Fibroblast of skin of back (primary cell): ENCODE measurements at regions not wholly inside any gene's neighbourhood (a gene's known extent, or its start where the extent isn't known, plus 50 kb on each side); places are given as distances from the start of the nearest gene placed in this dataset.

Source experiments
- DNase-seq: peaks from one replicate; pipeline ENCODE4 v3.0.0-alpha.2; 2013

DNA sequence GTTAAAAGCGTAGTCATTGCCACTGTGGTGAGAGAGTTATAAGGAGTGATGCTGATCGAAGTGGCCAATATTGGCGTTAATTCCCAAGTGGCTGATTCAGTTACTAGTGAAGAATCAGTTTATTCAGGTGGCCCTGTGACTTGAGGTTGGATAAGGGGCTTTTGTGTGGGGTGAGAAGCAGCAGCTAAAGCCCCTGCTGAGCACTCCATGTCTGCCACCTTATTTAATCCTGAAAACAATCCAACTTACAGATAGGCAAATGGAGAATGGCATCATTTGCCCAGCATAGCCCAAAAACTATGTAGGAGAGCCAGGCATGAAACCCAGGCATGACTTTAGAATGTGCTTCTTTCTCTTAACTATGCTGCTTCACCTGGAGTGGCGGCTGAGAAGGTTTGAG lies 222.8 kb upstream of the KLF6 start:
- DNase-seq, result no peak

GRCh38 chr10:4006858-4007257 lies 221.8 kb upstream of the KLF6 start:
- DNase-seq, result no peak

DNA sequence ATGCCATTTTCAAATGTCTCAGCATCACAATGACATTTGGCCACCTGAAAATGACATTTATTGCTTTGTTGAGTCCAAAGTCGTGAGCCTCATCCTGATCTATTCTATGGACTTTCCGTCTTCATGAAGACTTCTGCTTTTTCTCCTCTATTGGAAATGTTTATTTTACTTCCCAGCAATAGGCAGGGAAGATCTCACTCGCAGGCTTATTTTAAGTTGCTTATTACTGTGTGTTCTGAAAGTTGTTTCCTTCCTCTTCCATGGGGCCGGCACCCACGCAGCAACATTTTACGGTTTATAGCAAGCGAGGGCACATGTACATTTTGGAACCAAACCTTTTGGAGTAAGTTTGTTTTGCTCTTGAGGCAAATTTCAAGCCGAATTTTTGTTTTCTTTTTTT lies 221.0 kb upstream of the KLF6 start:
- no peak for DNase-seq

DNA sequence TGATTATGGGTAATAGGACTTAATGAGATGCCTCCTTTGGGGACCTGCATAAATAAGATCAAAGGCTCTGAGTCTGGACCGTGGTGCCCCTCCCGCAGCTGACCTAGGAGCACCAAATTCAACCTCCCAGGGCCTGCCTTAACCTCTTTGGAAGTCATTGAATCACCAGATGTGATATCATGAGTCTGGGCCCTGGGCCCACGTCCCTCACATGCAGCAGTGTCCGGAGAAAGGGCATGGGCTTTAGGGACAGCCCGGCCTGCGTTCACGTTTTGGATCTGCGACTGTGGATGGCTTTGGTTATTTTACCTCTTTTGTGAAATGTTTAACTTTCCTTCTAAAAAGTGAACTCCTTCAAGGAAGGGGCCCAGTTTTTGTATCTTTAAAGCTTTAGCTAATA lies 220.0 kb upstream of the KLF6 start:
- DNase-seq, result no peak

DNA sequence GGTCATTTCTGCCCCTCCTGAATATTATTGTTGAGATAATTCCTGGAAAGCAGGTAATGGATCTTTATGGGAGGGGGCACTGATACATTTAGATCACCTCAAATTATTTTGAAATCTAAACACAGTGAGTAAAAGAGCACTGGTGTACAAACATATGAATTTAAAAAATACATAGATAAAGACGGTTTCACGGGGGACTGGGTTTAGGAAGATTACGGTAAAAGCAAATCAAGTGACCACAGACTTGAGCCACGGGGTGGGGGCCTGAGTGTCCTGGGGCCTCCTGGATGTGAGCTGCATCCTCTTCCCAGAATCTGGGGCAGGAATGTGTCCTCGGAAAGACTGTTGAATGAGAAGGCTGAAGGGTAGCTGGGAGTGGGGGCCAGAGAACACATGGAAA lies 219.1 kb upstream of the KLF6 start:
- DNase-seq, result no peak

GRCh38 chr10:4003348-4003973 lies 218.5 kb upstream of the KLF6 start:
- no peak for DNase-seq

DNA sequence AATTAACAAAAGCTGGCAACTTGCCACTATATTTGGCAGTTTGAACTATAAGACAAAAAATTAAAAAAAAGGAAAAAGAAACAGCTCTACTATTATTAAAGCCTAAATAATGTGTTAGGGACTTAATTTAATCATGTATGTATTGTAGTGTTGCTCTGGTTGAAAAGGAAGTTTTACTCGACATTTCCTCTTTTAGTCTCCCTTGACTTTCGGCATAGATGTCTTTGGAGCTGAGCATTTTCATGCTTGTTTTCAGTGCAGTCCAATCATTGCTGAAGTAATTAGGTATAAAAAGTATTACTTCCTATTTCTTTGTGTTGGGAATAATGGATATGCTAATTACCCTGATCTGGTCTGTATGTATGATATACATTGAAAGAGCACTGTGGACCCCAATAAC lies 216.8 kb upstream of the KLF6 start:
- no peak for DNase-seq

GRCh38 chr10:3999642-4000041 lies 214.6 kb upstream of the KLF6 start:
- DNase-seq, result no peak

DNA sequence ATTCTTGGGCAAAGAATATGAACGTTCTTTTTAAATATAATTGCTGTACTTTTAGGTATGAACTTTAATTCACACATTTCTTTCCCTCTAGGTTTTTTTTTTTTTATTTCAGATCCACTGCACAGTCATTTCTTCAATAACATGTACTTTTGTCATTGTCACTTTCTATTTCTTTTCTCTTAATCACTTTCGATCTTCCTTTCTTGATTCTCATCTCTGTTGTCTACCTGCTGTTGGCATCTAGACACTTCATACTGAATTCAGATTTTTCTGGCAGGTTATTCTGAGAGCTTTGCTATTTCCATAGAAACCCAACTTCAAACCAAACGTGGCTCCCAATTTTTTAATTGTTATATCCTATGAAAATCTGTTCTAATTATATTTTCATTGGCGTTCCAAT lies 211.7 kb upstream of the KLF6 start:
- DNase-seq, result no peak

- peak; percentile 84 for DNase-seq
Measured at GRCh38 chr10:3995302-3996210, 210.5 kb upstream of the KLF6 start.

DNA sequence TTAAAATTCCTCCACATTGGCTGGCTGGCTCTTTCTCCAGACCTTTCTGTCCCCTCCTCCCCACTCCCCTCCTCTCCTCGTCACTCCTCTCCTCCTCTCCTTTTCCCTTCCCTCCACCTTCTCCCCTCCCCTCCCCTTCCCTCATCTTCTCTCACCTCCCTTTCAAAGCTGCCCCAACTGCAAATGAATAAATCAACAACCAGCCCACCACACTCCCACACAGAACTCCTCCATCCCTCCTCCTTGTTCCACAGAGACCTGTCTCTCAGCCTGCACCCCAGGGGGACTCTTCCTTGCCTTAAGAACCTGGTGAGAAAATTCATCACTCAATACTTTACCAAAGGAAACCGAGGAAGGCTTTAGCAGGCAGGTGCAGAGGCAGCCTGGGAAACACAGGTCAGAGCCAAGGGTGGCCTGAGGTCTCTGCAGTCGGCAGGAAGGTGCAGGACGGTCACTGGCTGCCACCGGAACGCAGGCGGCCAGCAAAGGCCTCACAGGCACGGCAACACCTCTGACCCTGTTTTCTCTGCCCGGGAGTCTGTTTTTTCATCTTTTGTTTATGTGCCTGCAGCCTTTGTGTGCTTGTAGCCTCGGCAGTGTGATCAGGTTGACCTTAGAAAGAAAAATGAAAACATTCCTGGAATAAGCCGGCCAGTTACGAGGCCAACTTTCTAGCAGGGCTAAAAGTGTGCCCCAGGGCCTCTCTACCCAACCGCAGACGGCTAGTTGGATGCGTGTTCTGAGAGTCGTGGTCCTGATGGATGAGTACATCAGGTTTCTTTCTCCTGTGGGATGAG lies 207.6 kb upstream of the KLF6 start:
- DNase-seq, result no peak

DNA sequence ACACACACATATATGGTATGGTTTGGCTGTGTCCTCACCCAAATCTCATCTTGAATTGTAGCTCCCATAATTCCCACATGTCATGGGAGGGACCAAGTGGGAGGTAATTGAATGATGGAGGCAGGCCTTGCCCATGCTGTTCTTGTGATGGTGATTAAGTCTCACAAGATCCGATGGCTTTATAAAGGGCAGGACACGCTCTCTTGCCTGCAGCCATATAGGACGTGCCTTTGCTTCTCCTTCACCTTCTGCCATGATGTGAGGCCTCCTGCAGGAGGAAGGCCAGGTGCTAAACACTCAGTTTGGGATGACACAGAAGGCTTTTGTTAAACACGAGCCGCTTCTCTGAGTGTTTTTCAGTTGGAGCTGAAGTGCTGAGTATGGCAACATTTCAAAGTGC lies 205.3 kb upstream of the KLF6 start:
- no peak for DNase-seq

GRCh38 chr10:3987143-3987974 lies 202.3 kb upstream of the KLF6 start:
- peak; percentile 49 for DNase-seq

- no peak for DNase-seq
Measured at GRCh38 chr10:3986493-3987142, 201.6 kb upstream of the KLF6 start.

DNA sequence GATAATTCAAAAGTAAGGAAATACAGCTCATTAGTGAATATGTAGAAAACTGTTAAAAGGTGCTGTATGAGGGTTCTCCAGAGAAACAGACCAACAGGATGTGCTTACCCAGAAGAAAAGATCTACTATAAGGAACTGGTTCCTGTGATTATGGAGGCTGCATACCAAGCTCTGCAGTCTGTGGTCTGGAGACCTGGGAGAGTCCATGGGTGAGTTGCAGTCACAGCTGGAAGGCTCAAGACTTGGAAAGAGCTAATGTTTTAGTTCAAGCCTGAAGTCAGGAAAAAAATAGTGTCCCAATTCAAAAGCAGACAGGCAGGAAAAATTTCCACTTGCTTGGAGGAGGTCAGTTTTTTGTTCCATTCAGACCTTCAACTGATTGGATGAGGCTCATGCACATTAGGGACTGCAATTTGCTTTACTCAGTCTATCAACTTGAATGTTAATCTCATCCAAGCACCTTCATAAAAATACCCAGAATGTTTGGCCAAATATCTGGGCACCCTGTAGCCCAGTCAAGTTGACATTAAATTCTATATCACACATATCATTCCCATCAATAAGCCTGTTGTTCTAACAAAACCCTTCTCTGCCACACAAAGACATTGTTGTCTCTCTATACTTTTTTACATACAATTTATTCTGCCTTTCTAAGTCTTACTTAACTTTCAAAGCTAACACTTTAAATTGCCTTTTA lies 197.9 kb upstream of the KLF6 start:
- DNase-seq, result peak; percentile 31

- DNase-seq, result no peak
Measured at GRCh38 chr10:3981300-3981699, 196.3 kb upstream of the KLF6 start.

- no peak for DNase-seq
Measured at GRCh38 chr10:3980660-3981059, 195.7 kb upstream of the KLF6 start.

DNA sequence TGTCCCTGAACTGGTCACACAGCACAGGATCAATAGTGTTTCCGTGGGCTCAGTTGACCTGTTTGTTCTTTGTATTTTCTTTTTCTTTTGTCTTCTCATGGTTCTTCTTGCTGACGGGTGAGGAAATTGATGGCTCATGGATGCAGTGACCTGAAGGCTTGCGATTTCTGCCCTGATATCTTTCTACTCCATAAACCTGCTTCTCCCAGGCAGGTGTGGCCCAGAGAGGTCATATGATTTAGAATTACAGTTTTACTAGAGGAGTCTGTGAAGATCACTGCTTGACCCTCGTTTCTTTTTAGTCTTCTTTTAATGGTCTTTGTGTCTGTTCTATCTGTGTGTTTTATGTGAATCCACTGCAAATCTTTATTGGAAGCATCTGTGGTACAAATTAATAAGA lies 195.1 kb upstream of the KLF6 start:
- no peak for DNase-seq

DNA sequence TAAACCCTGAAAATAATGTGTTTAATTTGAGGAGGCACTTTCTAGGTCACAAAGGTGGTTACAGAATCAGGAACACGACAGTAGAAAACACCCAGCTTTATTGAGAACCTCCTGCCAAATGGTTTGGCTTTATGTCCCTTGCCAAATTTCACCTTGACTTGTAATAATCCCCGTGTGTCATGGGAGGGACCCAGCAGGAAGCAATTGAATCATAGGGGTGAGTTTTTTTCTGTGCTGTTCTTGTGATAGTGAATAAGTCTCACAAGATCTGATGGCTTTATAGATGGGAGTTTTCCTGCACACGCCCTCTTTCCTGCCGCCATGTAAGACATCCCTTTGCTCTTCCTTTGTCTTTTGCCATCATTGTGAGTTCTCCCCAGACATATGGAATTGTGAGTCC lies 193.8 kb upstream of the KLF6 start:
- DNase-seq, result no peak

- peak; percentile 36 for DNase-seq
Measured at GRCh38 chr10:3978174-3978573, 193.2 kb upstream of the KLF6 start.

DNA sequence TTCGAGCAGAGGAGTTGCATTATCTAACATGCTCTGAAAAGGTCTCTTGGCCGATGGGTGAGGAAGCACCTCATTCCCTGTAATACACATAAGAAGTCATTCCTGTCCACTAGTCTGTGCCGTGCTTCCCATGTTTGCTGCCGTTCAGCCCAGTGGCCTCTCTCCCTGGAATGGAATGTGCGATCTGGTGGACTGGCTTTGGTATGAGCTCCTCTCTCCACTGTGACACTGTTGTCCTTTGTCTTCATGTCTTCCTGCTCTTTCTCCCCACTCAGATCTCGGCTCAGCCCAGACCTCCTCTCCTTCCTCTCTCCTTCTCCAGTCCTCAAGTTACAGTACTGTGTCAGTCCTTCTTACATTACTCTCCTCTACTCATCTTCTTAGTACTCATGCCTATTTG lies 192.8 kb upstream of the KLF6 start:
- no peak for DNase-seq
